HG02571 (cell line): ENCODE measurements at regions not wholly inside any gene's neighbourhood (a gene's known extent, or its start where the extent isn't known, plus 50 kb on each side); places are given as distances from the start of the nearest gene placed in this dataset.

Experiments
- ATAC-seq: cut with Tn5 transposase; IDR thresholded peaks from one replicate; pipeline ENCODE4 v1.9.1; 2021; ENCODE audit warnings: mild to moderate bottlenecking, moderate library complexity; ENCODE audit not compliant: unreplicated experiment

GRCh38 chr7:125412890-125413665 lies 483.5 kb upstream of the POT1 start:
- no peak for ATAC-seq

GRCh38 chr7:125409921-125410320 lies 480.3 kb upstream of the POT1 start:
- ATAC-seq: no peak

- no peak for ATAC-seq
Observed at GRCh38 chr7:125406111-125406510, 476.5 kb upstream of the POT1 start.

- no peak for ATAC-seq
Observed at GRCh38 chr7:125399408-125399807, 469.8 kb upstream of the POT1 start.

GRCh38 chr7:125396466-125397151 lies 467.0 kb upstream of the POT1 start:
- ATAC-seq: no peak

GRCh38 chr7:125391921-125392320 lies 462.3 kb upstream of the POT1 start:
- no peak for ATAC-seq

GRCh38 chr7:125390981-125391380 lies 461.4 kb upstream of the POT1 start:
- no peak for ATAC-seq

- ATAC-seq: no peak
Observed at GRCh38 chr7:125386211-125386610, 456.6 kb upstream of the POT1 start.

GRCh38 chr7:125383324-125383723 lies 453.7 kb upstream of the POT1 start:
- ATAC-seq: no peak

- ATAC-seq: no peak
Observed at GRCh38 chr7:125382401-125382800, 452.8 kb upstream of the POT1 start.

GRCh38 chr7:125375942-125376341 lies 446.3 kb upstream of the POT1 start:
- ATAC-seq: no peak

GRCh38 chr7:125370502-125370901 lies 440.9 kb upstream of the POT1 start:
- ATAC-seq: no peak

GRCh38 chr7:125363873-125364272 lies 434.2 kb upstream of the POT1 start:
- no peak for ATAC-seq

GRCh38 chr7:125358551-125359167 lies 429.0 kb upstream of the POT1 start:
- ATAC-seq: no peak

GRCh38 chr7:125357676-125358455 lies 428.2 kb upstream of the POT1 start:
- no peak for ATAC-seq

- peak; percentile 74 for ATAC-seq
Observed at GRCh38 chr7:125355899-125356298, 426.3 kb upstream of the POT1 start.

GRCh38 chr7:125347269-125347668 lies 417.6 kb upstream of the POT1 start:
- ATAC-seq: no peak

GRCh38 chr7:125338110-125338509 lies 408.5 kb upstream of the POT1 start:
- no peak for ATAC-seq

- no peak for ATAC-seq
Observed at GRCh38 chr7:125336326-125336725, 406.7 kb upstream of the POT1 start.

- ATAC-seq: no peak
Observed at GRCh38 chr7:125326666-125327255, 397.1 kb upstream of the POT1 start.

- ATAC-seq: no peak
Observed at GRCh38 chr7:125316466-125316865, 386.8 kb upstream of the POT1 start.
